Trophoblast cell (in vitro differentiated cells and primary cell): ENCODE measurements at regions not wholly inside any gene's neighbourhood (a gene's known extent, or its start where the extent isn't known, plus 50 kb on each side); places are given as distances from the start of the nearest gene placed in this dataset.
"Not testable (repeated sequence)": the region's sequence is repeated elsewhere in the genome, so short reads cannot be mapped to it uniquely, and the experiment has no call there.

Experiments
- DNase-seq, 2 donors: peaks; one replicate each; pipeline ENCODE4 v3.0.0-alpha.2; 2016
- H2AFZ ChIP-seq: 2 replicates; pipeline ENCODE4 v1.6.1; 2013; ENCODE audit warnings: low read length, moderate library complexity, mild to moderate bottlenecking; ENCODE audit not compliant: insufficient read depth, poor library complexity
- H2AK5ac ChIP-seq: 2 replicates; pipeline ENCODE4 v1.6.1; 2013; ENCODE audit warnings: mild to moderate bottlenecking, low read length
- H2BK120ac ChIP-seq: 2 replicates; pipeline ENCODE4 v1.6.1; 2013; ENCODE audit warnings: low read length, mild to moderate bottlenecking, moderate library complexity; ENCODE audit not compliant: insufficient read depth, poor library complexity
- H2BK12ac ChIP-seq: 2 replicates; pipeline ENCODE4 v1.6.1; 2013; ENCODE audit warnings: mild to moderate bottlenecking, low read length, moderate library complexity
- H2BK5ac ChIP-seq: 2 replicates; pipeline ENCODE4 v1.6.1; 2013; ENCODE audit warnings: low read length, low read depth, moderate library complexity, mild to moderate bottlenecking; ENCODE audit not compliant: poor library complexity
- H3K14ac ChIP-seq: 2 replicates; pipeline ENCODE4 v1.6.1; 2013; ENCODE audit warnings: mild to moderate bottlenecking, low read length
- H3K18ac ChIP-seq: 2 replicates; pipeline ENCODE4 v1.6.1; 2013; ENCODE audit warnings: mild to moderate bottlenecking, low read length
- H3K23ac ChIP-seq: 2 replicates; pipeline ENCODE4 v1.6.1; 2013; ENCODE audit warnings: low read length
- H3K27ac ChIP-seq: 2 replicates; pipeline ENCODE4 v1.5.1; 2013; ENCODE audit warnings: low read depth, mild to moderate bottlenecking, inconsistent platforms, low read length, moderate library complexity
- H3K27me3 ChIP-seq: 2 replicates; pipeline ENCODE4 v1.6.1; 2013; ENCODE audit warnings: inconsistent platforms, mild to moderate bottlenecking, low read length, moderate library complexity; ENCODE audit not compliant: insufficient read depth
- H3K36me3 ChIP-seq, 2 experiments: 1 replicate in 1 of 2; 2 replicates in 1 of 2; pipeline ENCODE4 v1.6.1; 2013; ENCODE audit warnings: low read length in 2 of 2, mild to moderate bottlenecking in 2 of 2, moderate library complexity in 1 of 2; ENCODE audit not compliant: insufficient read depth in 2 of 2, control insufficient read depth in 1 of 2
- H3K4ac ChIP-seq: 2 replicates; pipeline ENCODE4 v1.6.1; 2013; ENCODE audit warnings: low read depth, mild to moderate bottlenecking, low read length, moderate library complexity
- H3K4me1 ChIP-seq, 2 experiments: 1 replicate in 1 of 2; 2 replicates in 1 of 2; pipeline ENCODE4 v1.6.1; 2013; ENCODE audit warnings: low read length in 2 of 2, mild to moderate bottlenecking in 2 of 2, moderate library complexity in 1 of 2; ENCODE audit not compliant: insufficient read depth in 2 of 2, control insufficient read depth in 1 of 2
- H3K4me2 ChIP-seq: 2 replicates; pipeline ENCODE4 v1.6.1; 2013; ENCODE audit warnings: inconsistent platforms, mild to moderate bottlenecking, low read length, moderate library complexity
- H3K4me3 ChIP-seq: 2 replicates; pipeline ENCODE4 v1.5.1; 2013; ENCODE audit warnings: mild to moderate bottlenecking, low read depth, low read length, inconsistent platforms
- H3K79me1 ChIP-seq: one replicate; pipeline ENCODE4 v1.6.1; 2013; ENCODE audit warnings: low read length
- H3K79me2 ChIP-seq: 2 replicates; pipeline ENCODE4 v1.6.1; 2013; ENCODE audit warnings: low read length, mild to moderate bottlenecking; ENCODE audit not compliant: control insufficient read depth, insufficient read depth, poor library complexity
- H3K9ac ChIP-seq: 2 replicates; pipeline ENCODE4 v1.6.1; 2013; ENCODE audit warnings: mild to moderate bottlenecking, low read length
- H3K9me3 ChIP-seq: 2 replicates; pipeline ENCODE4 v1.6.1; 2013; ENCODE audit warnings: low read depth, mild to moderate bottlenecking, control low read depth, inconsistent platforms, low read length; ENCODE audit not compliant: insufficient read depth
- H4K12ac ChIP-seq: 2 replicates; pipeline ENCODE4 v1.6.1; 2013; ENCODE audit warnings: low read depth, mild to moderate bottlenecking, low read length, moderate library complexity
- H4K8ac ChIP-seq: 2 replicates; pipeline ENCODE4 v1.6.1; 2013; ENCODE audit warnings: low read depth, mild to moderate bottlenecking, low read length, moderate library complexity
- H4K91ac ChIP-seq: one replicate; pipeline ENCODE4 v1.6.1; 2013; ENCODE audit warnings: low read depth, mild to moderate bottlenecking, low read length, moderate library complexity
- WGBS: extraction: QIAGEN DNeasy Blood & Tissue Kit; methylation state at CpG from one replicate; pipeline ENCODE4 v1.1.7; 2013; ENCODE audit warnings: missing lambda C conversion rate; ENCODE audit not compliant: insufficient read length, insufficient coverage; ENCODE audit errors: extremely low coverage; 5-methylcytosine and 5-hydroxymethylcytosine counted together

DNA sequence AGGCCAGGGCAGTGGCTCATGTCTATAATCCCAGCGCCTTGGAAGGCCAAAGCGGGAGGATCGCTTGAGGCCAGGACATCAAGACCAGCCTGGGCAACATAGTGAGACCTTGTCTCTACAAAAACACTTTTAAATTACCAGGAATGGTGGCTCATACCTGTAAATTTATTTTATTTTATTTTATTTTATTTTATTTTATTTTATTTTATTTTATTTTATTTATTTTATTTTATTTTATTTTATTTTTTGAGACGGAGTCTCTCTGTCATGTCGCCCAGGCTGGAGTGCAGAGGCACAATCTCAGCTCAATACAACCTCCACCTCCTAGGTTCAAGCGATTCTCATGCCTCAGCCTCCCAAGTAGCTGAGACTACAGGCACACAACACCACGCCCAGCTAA lies 152.1 kb upstream of the AUTS2 start:
- no CpG with 5 or more reads among the region's 7 CpGs for WGBS
- not testable (repeated sequence) for H3K18ac ChIP-seq, H3K4ac ChIP-seq, H3K36me3 ChIP-seq, H3K9ac ChIP-seq, H2AK5ac ChIP-seq, H3K4me1 ChIP-seq, H3K4me2 ChIP-seq, H3K4me3 ChIP-seq, H4K12ac ChIP-seq, H2BK120ac ChIP-seq, H3K79me1 ChIP-seq, H3K14ac ChIP-seq, H3K27ac ChIP-seq, DNase-seq, H3K23ac ChIP-seq, H2BK5ac ChIP-seq, H3K9me3 ChIP-seq, H3K27me3 ChIP-seq, H4K8ac ChIP-seq, H4K91ac ChIP-seq, H2BK12ac ChIP-seq, H3K79me2 ChIP-seq, H2AFZ ChIP-seq

DNA sequence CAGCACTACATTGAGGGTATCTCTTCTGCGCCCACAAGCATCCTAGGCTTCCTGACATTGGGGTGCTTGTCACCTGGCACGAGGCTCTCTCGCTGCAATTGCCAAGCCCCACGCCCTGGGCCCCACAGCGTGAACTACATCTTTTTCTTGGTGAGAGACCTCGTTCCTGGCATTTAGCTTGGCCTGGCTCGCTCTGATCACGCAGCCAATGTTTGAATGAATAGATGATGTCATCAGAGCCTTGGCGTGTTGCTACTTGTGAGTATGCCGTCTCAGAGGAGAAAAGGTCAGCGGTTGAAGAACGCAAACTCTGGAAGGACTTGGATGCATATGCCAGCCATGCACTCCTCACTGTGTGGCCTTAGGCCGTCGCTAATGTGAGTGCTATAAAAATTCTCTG lies 150.2 kb upstream of the AUTS2 start:
- no peak overlapping the region for H3K4me3 ChIP-seq
- no peak overlapping the region for H3K9ac ChIP-seq
- H4K91ac ChIP-seq = no peak overlapping the region
- H2BK120ac ChIP-seq = no peak overlapping the region
- H4K8ac ChIP-seq = no peak overlapping the region
- H2AFZ ChIP-seq = no peak overlapping the region
- H2BK5ac ChIP-seq = no peak overlapping the region
- H3K4me1 ChIP-seq = peaks cover 0 to 4% of the 10 kb centered on the region in 2 experiments
- H4K12ac ChIP-seq = no peak overlapping the region
- H3K27me3 ChIP-seq = no peaks in the 10 kb centered on the region
- H2BK12ac ChIP-seq = no peak overlapping the region
- no peak overlapping the region for H3K27ac ChIP-seq
- no CpG with 5 or more reads among the region's 14 CpGs for WGBS
- H2AK5ac ChIP-seq = no peak overlapping the region
- H3K4me2 ChIP-seq = no peak overlapping the region
- H3K36me3 ChIP-seq = no peaks in the 10 kb centered on the region
- H3K4ac ChIP-seq = no peak overlapping the region
- H3K79me2 ChIP-seq = no peaks in the 10 kb centered on the region
- no peak overlapping the region for H3K18ac ChIP-seq
- no peaks in the 10 kb centered on the region for H3K9me3 ChIP-seq
- no peaks in the 10 kb centered on the region for H3K79me1 ChIP-seq
- no peak for DNase-seq
- H3K14ac ChIP-seq = no peak overlapping the region
- no peak overlapping the region for H3K23ac ChIP-seq

DNA sequence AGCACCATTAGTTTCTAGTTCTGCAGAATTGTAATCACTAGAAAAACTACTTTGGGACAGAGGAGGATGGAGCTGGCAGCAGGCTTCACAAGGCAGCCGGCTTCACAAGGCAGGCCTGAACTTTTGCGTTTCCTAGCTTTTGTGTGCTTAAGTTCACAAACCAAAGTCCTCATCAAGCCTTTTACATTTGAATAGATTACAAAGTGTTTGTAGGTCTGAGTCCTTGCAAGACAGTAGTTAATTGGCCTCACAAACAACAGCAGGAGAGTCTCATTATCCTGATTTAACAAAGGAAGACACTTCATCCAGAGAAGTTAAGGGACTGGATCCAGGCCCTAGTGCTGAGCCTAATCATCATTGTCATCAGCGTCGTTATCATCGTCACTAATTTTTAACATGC lies 147.8 kb upstream of the AUTS2 start:
- no peaks in the 10 kb centered on the region for H3K36me3 ChIP-seq
- H3K18ac ChIP-seq = no peak overlapping the region
- no peak overlapping the region for H4K12ac ChIP-seq
- no peak for DNase-seq
- no peak overlapping the region for H3K4me3 ChIP-seq
- H4K91ac ChIP-seq = no peak overlapping the region
- H2AFZ ChIP-seq = no peak overlapping the region
- no peak overlapping the region for H2AK5ac ChIP-seq
- H3K14ac ChIP-seq = no peak overlapping the region
- no peak overlapping the region for H2BK5ac ChIP-seq
- no peaks in the 10 kb centered on the region for H3K79me1 ChIP-seq
- H3K9me3 ChIP-seq = no peaks in the 10 kb centered on the region
- no peak overlapping the region for H2BK12ac ChIP-seq
- no peaks in the 10 kb centered on the region for H3K27me3 ChIP-seq
- peaks cover 0 to 4% of the 10 kb centered on the region in 2 experiments for H3K4me1 ChIP-seq
- H3K4ac ChIP-seq = no peak overlapping the region
- no peak overlapping the region for H4K8ac ChIP-seq
- WGBS = no CpG with 5 or more reads among the region's 5 CpGs
- no peak overlapping the region for H3K4me2 ChIP-seq
- no peak overlapping the region for H2BK120ac ChIP-seq
- H3K23ac ChIP-seq = no peak overlapping the region
- H3K79me2 ChIP-seq = no peaks in the 10 kb centered on the region
- no peak overlapping the region for H3K27ac ChIP-seq
- H3K9ac ChIP-seq = no peak overlapping the region

DNA sequence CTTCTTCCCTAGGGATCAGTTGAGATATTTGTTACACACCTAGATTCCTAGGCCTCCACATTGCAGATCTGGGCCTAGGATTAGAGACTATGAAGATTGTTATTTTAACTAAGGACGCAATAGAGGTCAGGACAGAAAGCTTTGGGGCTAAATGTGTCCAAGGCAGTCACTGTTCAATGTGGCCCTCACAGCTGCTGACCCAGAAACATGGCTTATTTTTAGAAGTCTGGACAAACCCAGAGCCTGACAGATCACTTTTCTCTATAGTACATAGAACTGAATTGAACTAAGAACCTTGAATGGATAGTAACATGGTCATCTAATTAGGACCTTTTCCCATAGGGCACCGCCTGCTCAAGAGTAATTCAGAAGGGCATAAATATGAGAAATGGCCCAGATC lies 146.6 kb upstream of the AUTS2 start:
- H2BK5ac ChIP-seq = no peak overlapping the region
- H3K4me3 ChIP-seq = no peak overlapping the region
- no peaks in the 10 kb centered on the region for H3K79me1 ChIP-seq
- H3K9me3 ChIP-seq = no peaks in the 10 kb centered on the region
- no peak for DNase-seq
- no peaks in the 10 kb centered on the region for H3K4me1 ChIP-seq
- no peak overlapping the region for H2AFZ ChIP-seq
- no peak overlapping the region for H4K91ac ChIP-seq
- H3K27ac ChIP-seq = no peak overlapping the region
- no peak overlapping the region for H2BK120ac ChIP-seq
- WGBS = no CpG with 5 or more reads among the region's 2 CpGs
- H3K4ac ChIP-seq = no peak overlapping the region
- H3K9ac ChIP-seq = no peak overlapping the region
- no peaks in the 10 kb centered on the region for H3K27me3 ChIP-seq
- no peak overlapping the region for H2AK5ac ChIP-seq
- no peak overlapping the region for H4K8ac ChIP-seq
- no peak overlapping the region for H3K18ac ChIP-seq
- no peak overlapping the region for H3K4me2 ChIP-seq
- no peaks in the 10 kb centered on the region for H3K79me2 ChIP-seq
- H4K12ac ChIP-seq = no peak overlapping the region
- no peak overlapping the region for H3K23ac ChIP-seq
- H3K14ac ChIP-seq = no peak overlapping the region
- H3K36me3 ChIP-seq = no peaks in the 10 kb centered on the region
- H2BK12ac ChIP-seq = no peak overlapping the region
